ENCODE measurements at regions not wholly inside any gene's neighbourhood (a gene's known extent, or its start where the extent isn't known, plus 50 kb on each side); places are given as distances from the start of the nearest gene placed in this dataset.

- no peak for DNase-seq (ENCODE audit: low spot score)
Measured at GRCh38 chr12:30437616-30438015, 258.1 kb downstream of the IPO8 start.

- no peak for DNase-seq (ENCODE audit: low spot score)
Measured at GRCh38 chr12:30437044-30437443, 258.6 kb downstream of the IPO8 start.

- DNase-seq (ENCODE audit: low spot score) = no peak
Measured at GRCh38 chr12:30428098-30428497, 267.6 kb downstream of the IPO8 start.

GRCh38 chr12:30427555-30427954, 268.1 kb downstream of the IPO8 start:
- no peak for DNase-seq (ENCODE audit: low spot score)

GRCh38 chr12:30425445-30425844, 270.2 kb downstream of the IPO8 start:
- DNase-seq (ENCODE audit: low spot score) = no peak

GRCh38 chr12:30423330-30423729, 272.3 kb downstream of the IPO8 start:
- no peak for DNase-seq (ENCODE audit: low spot score)

GRCh38 chr12:30422844-30423243, 272.8 kb downstream of the IPO8 start:
- no peak for DNase-seq (ENCODE audit: low spot score)

- DNase-seq (ENCODE audit: low spot score) = peak; percentile 27
Measured at GRCh38 chr12:30420561-30420960, 275.1 kb downstream of the IPO8 start.

GRCh38 chr12:30417697-30418231, 277.9 kb downstream of the IPO8 start:
- peak; percentile 80 for DNase-seq (ENCODE audit: low spot score)

GRCh38 chr12:30416631-30417030, 279.0 kb downstream of the IPO8 start:
- DNase-seq (ENCODE audit: low spot score) = no peak

- no peak for DNase-seq (ENCODE audit: low spot score)
Measured at GRCh38 chr12:30415777-30416176, 279.9 kb downstream of the IPO8 start.

GRCh38 chr12:30414507-30414906, 281.2 kb downstream of the IPO8 start:
- DNase-seq (ENCODE audit: low spot score) = no peak

- no peak for DNase-seq (ENCODE audit: low spot score)
Measured at GRCh38 chr12:30400349-30400748, 295.3 kb downstream of the IPO8 start.

GRCh38 chr12:30399859-30400258, 295.8 kb downstream of the IPO8 start:
- no peak for DNase-seq (ENCODE audit: low spot score)

- no peak for DNase-seq (ENCODE audit: low spot score)
Measured at GRCh38 chr12:30396576-30396975, 299.1 kb downstream of the IPO8 start.

- DNase-seq (ENCODE audit: low spot score) = no peak
Measured at GRCh38 chr12:30395190-30395589, 300.5 kb downstream of the IPO8 start.

GRCh38 chr12:30391766-30392366, 303.8 kb downstream of the IPO8 start:
- DNase-seq (ENCODE audit: low spot score) = no peak

- no peak for DNase-seq (ENCODE audit: low spot score)
Measured at GRCh38 chr12:30385706-30386105, 310.0 kb downstream of the IPO8 start.

GRCh38 chr12:30384976-30385375, 310.7 kb downstream of the IPO8 start:
- no peak for DNase-seq (ENCODE audit: low spot score)

- no peak for DNase-seq (ENCODE audit: low spot score)
Measured at GRCh38 chr12:30378307-30378706, 317.4 kb downstream of the IPO8 start.

- no peak for DNase-seq (ENCODE audit: low spot score)
Measured at GRCh38 chr12:30364822-30365221, 330.8 kb downstream of the IPO8 start.

GRCh38 chr12:30361145-30361544, 334.5 kb downstream of the IPO8 start:
- DNase-seq (ENCODE audit: low spot score) = no peak

- no peak for DNase-seq (ENCODE audit: low spot score)
Measured at GRCh38 chr12:30358671-30359070, 337.0 kb downstream of the IPO8 start.

GRCh38 chr12:30357766-30358490, 337.7 kb downstream of the IPO8 start:
- no peak for DNase-seq (ENCODE audit: low spot score)
